HG03354 (cell line): ENCODE measurements at regions not wholly inside any gene's neighbourhood (a gene's known extent, or its start where the extent isn't known, plus 50 kb on each side); places are given as distances from the start of the nearest gene placed in this dataset.

ENCODE experiments used
- ATAC-seq: cut with Tn5 transposase; IDR thresholded peaks from one replicate; pipeline ENCODE4 v1.9.1; 2021; ENCODE audit warnings: mild to moderate bottlenecking; ENCODE audit not compliant: unreplicated experiment, poor library complexity, severe bottlenecking

GRCh38 chr6:16979677-16980370, 122.0 kb upstream of the STMND1 start:
- ATAC-seq, result no peak

GRCh38 chr6:16978686-16979085, 123.2 kb upstream of the STMND1 start:
- no peak for ATAC-seq

GRCh38 chr6:16976385-16977183, 125.3 kb upstream of the STMND1 start:
- ATAC-seq, result no peak

GRCh38 chr6:16974704-16975359, 127.0 kb upstream of the STMND1 start:
- no peak for ATAC-seq

- no peak for ATAC-seq
Measured at GRCh38 chr6:16974387-16974673, 127.5 kb upstream of the STMND1 start.

GRCh38 chr6:16973545-16974386, 128.1 kb upstream of the STMND1 start:
- ATAC-seq, result no peak

- ATAC-seq, result no peak
Measured at GRCh38 chr6:16973051-16973450, 128.8 kb upstream of the STMND1 start.

- no peak for ATAC-seq
Measured at GRCh38 chr6:16972535-16972934, 129.3 kb upstream of the STMND1 start.

GRCh38 chr6:16969699-16970655, 131.9 kb upstream of the STMND1 start:
- no peak for ATAC-seq

- ATAC-seq, result no peak
Measured at GRCh38 chr6:16968101-16968500, 133.7 kb upstream of the STMND1 start.

- no peak for ATAC-seq
Measured at GRCh38 chr6:16967470-16967817, 134.4 kb upstream of the STMND1 start.

GRCh38 chr6:16966791-16967469, 134.9 kb upstream of the STMND1 start:
- no peak for ATAC-seq

- no peak for ATAC-seq
Measured at GRCh38 chr6:16965689-16966088, 136.2 kb upstream of the STMND1 start.

- ATAC-seq, result peak; percentile 94
Measured at GRCh38 chr6:16964553-16965499, 137.0 kb upstream of the STMND1 start.

GRCh38 chr6:16961577-16961976, 140.3 kb upstream of the STMND1 start:
- ATAC-seq, result no peak

GRCh38 chr6:16959789-16960188, 142.1 kb upstream of the STMND1 start:
- no peak for ATAC-seq

- no peak for ATAC-seq
Measured at GRCh38 chr6:16956361-16956760, 145.5 kb upstream of the STMND1 start.

- no peak for ATAC-seq
Measured at GRCh38 chr6:16955899-16956298, 146.0 kb upstream of the STMND1 start.
